ENCODE measurements at regions not wholly inside any gene's neighbourhood (a gene's known extent, or its start where the extent isn't known, plus 50 kb on each side); places are given as distances from the start of the nearest gene placed in this dataset.

- no peaks in the 10 kb centered on the region for H4K20me1 ChIP-seq (ENCODE audit: insufficient read depth, low read length)
- no peak for TF ChIP-seq ATF3 (CRISPR knock-in tag; IDR thresholded peaks at IDR 0.05)
- no peak for TF ChIP-seq HOXD1 (CRISPR knock-in tag; IDR thresholded peaks at IDR 0.05)
- no peaks in the 10 kb centered on the region for H3K27me3 ChIP-seq (ENCODE audit: control insufficient read depth in 1 of 2, insufficient read depth in 2 of 2, low read length in 2 of 2)
- in situ Hi-C loops (cut with HindIII; ENCODE audit: extremely low pct_ligation_motif_present, low pct_unique_long_range_greater_than_20kb) = no loop called here
- H2AFZ ChIP-seq (ENCODE audit: low read length) = no peak overlapping the region
- intact Hi-C loops (cut with micrococcal nuclease; ENCODE audit: unreplicated experiment) = no loop called here
- ChIA-PET POLR2A (no interaction called here), CTCF (ENCODE audit: low intra/inter-chr PET ratio, low total read pairs) (no interaction called here)
- no peak overlapping the region for H3K4me3 ChIP-seq (replicated peaks in 1 of 3; ENCODE audit: insufficient read depth in 1 of 3, low read depth in 2 of 3, low read length in 3 of 3)
- BruUV-seq (replicated peaks) = no TSS peak
- no peak for FAIRE-seq
- no peaks in the 10 kb centered on the region for H3K79me2 ChIP-seq (ENCODE audit: insufficient read depth, low read length)
- no peak overlapping the region for H3K27ac ChIP-seq (ENCODE audit: extremely low read length, insufficient read depth, low read length)
- no peak overlapping the region for H3K9ac ChIP-seq (ENCODE audit: insufficient read depth, low read depth, low read length)
- no peak for ATAC-seq
- no peak overlapping the region for H3K4me2 ChIP-seq (ENCODE audit: low read depth, low read length)
- H3K4me1 ChIP-seq (ENCODE audit: insufficient read depth, low read length) = no peaks in the 10 kb centered on the region
- no peaks in the 10 kb centered on the region for H3K36me3 ChIP-seq (replicated peaks in 1 of 2; ENCODE audit: control insufficient read depth in 1 of 2, insufficient read depth in 2 of 2, low read length in 2 of 2)
- no peaks in the 10 kb centered on the region for H3K9me3 ChIP-seq (ENCODE audit: low read length)
- no peak for DNase-seq (ENCODE audit: low spot score)
Measured at GRCh38 chr1:220458936-220459335, 69.0 kb upstream of the MARK1 start.

DNA sequence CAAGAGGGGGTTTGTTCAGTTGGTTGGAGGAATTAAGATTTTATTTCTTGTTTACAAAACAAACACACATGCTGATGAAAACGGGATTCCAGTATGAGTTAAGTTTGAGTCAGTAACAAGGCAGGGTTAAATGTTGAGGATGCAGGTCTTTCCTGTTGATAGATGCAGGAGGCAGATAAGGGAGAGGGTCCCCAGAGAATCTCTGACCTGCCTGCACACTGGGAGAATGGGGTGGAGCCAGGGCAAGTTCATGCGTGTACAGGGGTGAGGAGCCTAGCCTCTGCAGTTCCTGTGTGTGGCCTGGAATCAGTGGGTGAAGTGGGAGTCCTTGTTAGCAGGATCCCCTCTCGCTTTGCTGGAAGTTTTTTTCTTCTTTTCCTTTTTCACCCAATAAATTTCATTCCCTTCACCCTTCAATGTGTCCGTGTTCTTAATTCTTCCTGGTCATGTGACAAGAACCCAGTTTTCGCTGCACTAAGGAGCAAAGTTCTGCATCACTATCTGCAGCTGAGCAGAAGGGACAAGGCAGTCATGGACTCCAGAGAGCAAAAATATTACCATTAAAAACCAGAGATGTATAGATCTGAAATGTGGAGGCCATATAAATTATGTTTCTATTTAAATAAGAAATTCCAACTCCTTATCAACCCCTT is 69.9 kb upstream of the MARK1 start:
- TF ChIP-seq SKI (IDR thresholded peaks at IDR 0.05; ENCODE audit: partially characterized antibody) (no peak), FOXK1 (CRISPR knock-in tag; IDR thresholded peaks at IDR 0.05; ENCODE audit: borderline replicate concordance, low read depth) (no peak), ARID2 (CRISPR knock-in tag; IDR thresholded peaks at IDR 0.05; ENCODE audit: borderline replicate concordance) (no peak), ZNF773 (CRISPR knock-in tag; IDR thresholded peaks at IDR 0.05; ENCODE audit: borderline replicate concordance) (no peak), ZSCAN22 (CRISPR knock-in tag; IDR thresholded peaks at IDR 0.05) (no peak), ZNF292 (CRISPR knock-in tag; IDR thresholded peaks at IDR 0.05; ENCODE audit: borderline replicate concordance, low read depth) (no peak)
- TF ChIP-seq, protein P1, sequence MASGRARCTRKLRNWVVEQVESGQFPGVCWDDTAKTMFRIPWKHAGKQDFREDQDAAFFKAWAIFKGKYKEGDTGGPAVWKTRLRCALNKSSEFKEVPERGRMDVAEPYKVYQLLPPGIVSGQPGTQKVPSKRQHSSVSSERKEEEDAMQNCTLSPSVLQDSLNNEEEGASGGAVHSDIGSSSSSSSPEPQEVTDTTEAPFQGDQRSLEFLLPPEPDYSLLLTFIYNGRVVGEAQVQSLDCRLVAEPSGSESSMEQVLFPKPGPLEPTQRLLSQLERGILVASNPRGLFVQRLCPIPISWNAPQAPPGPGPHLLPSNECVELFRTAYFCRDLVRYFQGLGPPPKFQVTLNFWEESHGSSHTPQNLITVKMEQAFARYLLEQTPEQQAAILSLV (CRISPR knock-in tag; IDR thresholded peaks at IDR 0.05; ENCODE audit: borderline replicate concordance) = no peak
- TF ChIP-seq, protein P2, sequence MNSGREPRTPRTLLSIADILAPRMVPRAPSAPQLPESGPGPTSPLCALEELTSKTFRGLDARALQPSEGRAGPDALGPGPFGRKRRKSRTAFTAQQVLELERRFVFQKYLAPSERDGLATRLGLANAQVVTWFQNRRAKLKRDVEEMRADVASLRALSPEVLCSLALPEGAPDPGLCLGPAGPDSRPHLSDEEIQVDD (CRISPR knock-in tag; IDR thresholded peaks at IDR 0.05; ENCODE audit: borderline replicate concordance) = no peak
- TF ChIP-seq, protein P3, sequence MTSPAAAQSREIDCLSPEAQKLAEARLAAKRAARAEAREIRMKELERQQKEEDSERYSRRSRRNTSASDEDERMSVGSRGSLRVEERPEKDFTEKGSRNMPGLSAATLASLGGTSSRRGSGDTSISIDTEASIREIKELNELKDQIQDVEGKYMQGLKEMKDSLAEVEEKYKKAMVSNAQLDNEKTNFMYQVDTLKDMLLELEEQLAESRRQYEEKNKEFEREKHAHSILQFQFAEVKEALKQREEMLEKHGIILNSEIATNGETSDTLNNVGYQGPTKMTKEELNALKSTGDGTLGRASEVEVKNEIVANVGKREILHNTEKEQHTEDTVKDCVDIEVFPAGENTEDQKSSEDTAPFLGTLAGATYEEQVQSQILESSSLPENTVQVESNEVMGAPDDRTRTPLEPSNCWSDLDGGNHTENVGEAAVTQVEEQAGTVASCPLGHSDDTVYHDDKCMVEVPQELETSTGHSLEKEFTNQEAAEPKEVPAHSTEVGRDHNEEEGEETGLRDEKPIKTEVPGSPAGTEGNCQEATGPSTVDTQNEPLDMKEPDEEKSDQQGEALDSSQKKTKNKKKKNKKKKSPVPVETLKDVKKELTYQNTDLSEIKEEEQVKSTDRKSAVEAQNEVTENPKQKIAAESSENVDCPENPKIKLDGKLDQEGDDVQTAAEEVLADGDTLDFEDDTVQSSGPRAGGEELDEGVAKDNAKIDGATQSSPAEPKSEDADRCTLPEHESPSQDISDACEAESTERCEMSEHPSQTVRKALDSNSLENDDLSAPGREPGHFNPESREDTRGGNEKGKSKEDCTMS (CRISPR knock-in tag; conservative IDR thresholded peaks at IDR 0.05) = no peak
- FAIRE-seq (no peak), ATAC-seq (no peak), DNase-seq (ENCODE audit: low spot score) (no peak)
- Histone ChIP-seq H3K9ac (ENCODE audit: insufficient read depth, low read depth, low read length) (no peak overlapping the region), H3K27me3 (ENCODE audit: control insufficient read depth in 1 of 2, insufficient read depth in 2 of 2, low read length in 2 of 2) (no peaks in the 10 kb centered on the region), H2AFZ (ENCODE audit: low read length) (no peak overlapping the region), H3K79me2 (ENCODE audit: insufficient read depth, low read length) (no peaks in the 10 kb centered on the region), H3K4me3 (replicated peaks in 1 of 3; ENCODE audit: insufficient read depth in 1 of 3, low read depth in 2 of 3, low read length in 3 of 3) (no peak overlapping the region), H3K9me3 (ENCODE audit: low read length) (no peaks in the 10 kb centered on the region), H3K4me2 (ENCODE audit: low read depth, low read length) (no peak overlapping the region), H4K20me1 (ENCODE audit: insufficient read depth, low read length) (no peaks in the 10 kb centered on the region), H3K4me1 (ENCODE audit: insufficient read depth, low read length) (no peaks in the 10 kb centered on the region), H3K36me3 (replicated peaks in 1 of 2; ENCODE audit: control insufficient read depth in 1 of 2, insufficient read depth in 2 of 2, low read length in 2 of 2) (no peaks in the 10 kb centered on the region), H3K27ac (ENCODE audit: extremely low read length, insufficient read depth, low read length) (no peak overlapping the region)
- ChIA-PET CTCF (ENCODE audit: low intra/inter-chr PET ratio, low total read pairs) (no interaction called here), POLR2A (no interaction called here)
- intact Hi-C loops (cut with micrococcal nuclease; ENCODE audit: unreplicated experiment) (no loop called here), in situ Hi-C loops (cut with HindIII; ENCODE audit: extremely low pct_ligation_motif_present, low pct_unique_long_range_greater_than_20kb) (no loop called here)
- WGBS (ENCODE audit: low lambda C conversion rate) = 19% methylated on average over 5 of the region's 5 CpGs
- BruUV-seq (replicated peaks) = no TSS peak
